NCI-H1694 (cell line): ENCODE measurements at regions not wholly inside any gene's neighbourhood (a gene's known extent, or its start where the extent isn't known, plus 50 kb on each side); places are given as distances from the start of the nearest gene placed in this dataset.
"Not testable (repeated sequence)": the region's sequence is repeated elsewhere in the genome, so short reads cannot be mapped to it uniquely, and the experiment has no call there.

ENCODE experiments used
- DNase-seq: peaks from one replicate; lab custom pipeline; 2025; lab: John Stamatoyannopoulos, UW

DNA sequence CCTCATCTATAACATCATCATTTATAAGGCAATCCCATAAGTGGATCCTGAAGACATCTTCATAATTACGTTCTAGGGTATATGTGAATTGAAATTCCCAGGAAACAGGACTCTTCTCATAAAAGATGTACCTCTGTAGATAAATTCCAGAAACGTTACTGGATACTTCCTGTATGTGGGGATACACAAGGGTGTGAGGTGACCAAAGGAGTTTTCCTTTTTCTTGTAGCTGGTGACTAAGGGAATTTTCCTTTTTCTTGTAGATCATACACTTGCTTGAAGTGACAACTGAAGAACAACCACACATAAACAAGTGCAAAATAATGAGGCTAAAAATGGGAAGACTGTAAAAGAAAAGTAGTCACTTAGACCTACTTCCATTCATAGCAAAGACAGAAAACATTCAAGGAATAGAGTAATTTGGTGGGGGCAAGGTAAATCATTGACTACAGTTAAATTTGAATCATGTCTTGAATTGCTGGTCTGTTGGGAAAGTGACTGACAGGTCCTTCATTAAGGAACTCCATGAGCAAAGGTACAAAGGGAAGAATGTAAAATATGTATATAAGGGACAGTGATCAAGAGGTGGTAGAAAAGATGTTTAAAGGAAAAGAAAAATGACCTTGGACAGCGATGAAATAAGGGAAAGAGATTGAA lies 53.2 kb upstream of the UBE2E3 start:
- DNase-seq, result no peak

DNA sequence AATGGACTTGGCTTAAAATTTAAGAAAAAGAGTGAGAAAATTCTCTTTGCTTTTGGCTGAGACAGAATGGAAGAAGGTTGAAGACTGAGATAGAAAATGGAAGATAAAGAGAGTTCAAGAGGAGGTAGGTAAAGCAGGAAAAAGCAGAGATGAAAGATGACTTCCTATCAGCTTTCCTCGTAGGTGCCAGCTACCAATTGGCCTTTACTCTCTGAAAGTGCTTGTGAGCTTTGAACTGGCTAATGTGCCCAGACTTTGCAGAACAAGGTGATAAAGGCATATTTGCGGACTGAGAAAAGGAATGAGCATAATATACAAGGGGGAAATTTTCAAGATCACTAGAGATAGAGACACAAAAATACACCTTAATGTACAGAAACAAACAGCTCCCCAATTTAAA lies 54.7 kb upstream of the UBE2E3 start:
- no peak for DNase-seq

DNA sequence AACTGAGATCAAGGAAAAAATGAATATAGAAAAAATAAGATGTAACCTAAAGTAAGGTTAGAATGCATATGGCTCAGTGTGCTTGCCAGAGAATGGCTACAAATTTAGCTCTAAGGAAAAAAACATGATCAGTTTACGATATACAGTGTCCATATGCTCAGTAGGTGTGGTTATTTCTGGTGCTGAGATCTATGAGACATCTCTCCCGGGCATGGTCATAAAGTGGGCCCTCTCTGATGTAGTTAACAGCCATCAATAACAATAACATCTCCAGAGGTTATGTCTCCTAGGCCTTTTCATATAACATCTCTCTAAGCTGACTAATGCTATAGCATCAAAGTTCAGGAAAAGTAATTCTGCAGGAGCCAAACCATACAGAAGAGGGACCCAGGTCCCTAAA lies 56.3 kb upstream of the UBE2E3 start:
- no peak for DNase-seq

DNA sequence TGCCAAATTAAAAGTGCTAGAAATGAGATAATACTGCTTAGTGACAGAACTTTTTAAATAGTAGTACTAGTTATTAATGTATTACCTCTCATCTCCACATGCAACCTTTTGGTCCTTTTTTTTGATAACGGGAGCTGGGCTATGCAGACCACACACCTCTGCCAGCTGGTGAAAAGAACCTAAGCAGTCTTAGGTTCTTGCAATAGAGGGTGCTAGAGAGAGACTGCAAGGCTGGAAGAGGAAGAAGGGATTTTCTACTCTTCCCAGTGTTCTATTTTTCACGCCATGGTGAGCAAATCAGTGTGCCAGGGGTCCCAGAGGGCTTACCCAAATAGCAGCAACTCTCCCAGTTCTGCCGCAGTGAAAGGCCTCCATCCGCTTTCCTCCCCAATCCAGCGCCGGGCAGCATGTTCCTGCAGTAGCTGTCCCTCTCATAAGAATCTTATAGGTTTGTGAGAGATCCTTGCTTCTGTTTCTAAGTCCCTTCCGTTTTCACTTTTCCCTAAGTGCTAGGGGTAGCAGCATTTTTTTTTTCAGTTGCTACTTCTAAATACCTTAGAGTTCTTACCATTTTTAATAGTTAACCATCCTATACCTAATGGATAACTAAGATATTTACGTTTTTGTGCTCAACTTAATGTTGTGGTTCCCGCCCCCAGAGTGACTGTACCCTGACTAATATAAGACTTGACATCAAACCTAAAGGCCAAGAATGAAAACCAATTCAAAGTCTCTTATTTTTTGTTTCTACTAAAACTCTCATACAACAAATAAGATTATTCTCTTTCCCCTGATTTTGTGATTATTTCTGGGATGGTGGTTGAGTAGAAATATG lies 69.4 kb upstream of the UBE2E3 start:
- no peak for DNase-seq

DNA sequence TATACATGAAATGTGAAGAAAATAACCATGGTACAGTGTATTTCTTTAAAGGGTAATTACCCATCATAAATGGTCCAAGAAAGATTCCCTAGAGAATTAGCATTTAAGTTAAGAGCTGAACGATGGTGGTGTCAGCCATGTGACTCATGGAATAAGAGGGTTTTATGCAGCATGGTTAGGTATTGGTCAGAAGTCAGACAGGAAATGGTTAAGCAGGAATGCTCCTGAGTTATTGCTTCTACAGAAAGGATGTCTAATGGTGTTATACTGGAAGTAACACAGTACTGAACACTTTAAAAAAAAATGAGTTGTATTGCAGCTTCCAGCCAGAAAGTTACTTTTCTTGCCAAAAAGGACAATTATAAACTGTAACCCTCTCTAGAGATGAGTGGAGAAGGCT lies 72.7 kb upstream of the UBE2E3 start:
- DNase-seq, result no peak

DNA sequence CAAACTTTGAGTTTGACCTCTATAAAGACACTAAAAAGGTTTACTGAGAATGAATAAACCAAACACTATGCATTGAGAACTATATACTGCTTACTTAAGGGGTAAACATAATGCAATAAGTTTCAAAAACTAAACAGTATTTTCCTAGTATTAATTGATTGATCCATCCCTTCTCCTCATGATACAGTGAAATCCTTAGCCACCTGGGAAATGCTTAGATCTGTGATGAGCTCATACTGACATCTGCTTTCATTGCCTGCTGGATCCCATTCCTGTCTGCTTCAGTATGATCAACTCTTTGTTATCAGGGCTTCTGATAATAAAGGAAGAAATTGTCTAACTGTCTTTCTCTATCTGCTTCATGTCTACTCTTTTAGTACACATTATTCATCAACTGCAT lies 74.9 kb upstream of the UBE2E3 start:
- DNase-seq, result peak; percentile 7

DNA sequence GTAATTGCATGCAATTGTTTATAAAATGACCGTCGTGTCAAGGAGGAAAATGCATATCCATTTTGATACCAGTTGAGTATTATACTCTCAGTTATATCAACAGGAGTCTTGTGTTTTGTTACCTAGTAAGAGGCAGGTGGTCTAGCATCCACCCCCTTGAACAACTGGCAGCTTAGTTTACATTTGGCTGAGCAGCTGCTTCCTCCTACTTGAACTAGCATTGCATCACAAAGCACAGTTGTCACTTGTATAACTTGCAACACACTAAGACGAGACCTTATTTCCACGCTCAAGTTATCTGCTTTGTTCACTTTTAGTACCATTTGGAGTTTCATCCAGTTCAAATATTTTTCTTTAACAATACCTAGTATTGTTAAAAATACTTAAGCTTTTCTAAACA lies 75.4 kb upstream of the UBE2E3 start:
- no peak for DNase-seq

DNA sequence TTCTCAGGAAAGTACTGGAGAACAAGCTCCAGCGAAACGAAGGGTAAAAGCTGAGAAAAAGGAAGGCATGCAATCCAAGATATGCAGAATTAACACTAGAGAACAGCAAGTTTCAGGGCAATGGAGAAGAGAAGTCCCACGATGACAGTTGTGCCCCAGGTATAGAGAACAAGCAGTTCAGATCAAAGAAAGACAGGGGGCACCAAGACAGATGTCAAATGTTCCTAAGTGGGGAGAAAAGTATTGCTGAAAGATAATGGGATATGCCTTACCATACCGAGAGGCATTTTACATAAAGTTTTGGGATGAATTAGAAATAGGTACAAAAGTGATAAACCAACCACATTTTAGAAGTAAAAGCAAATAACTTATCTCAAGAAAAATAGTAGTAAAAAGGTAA lies 79.1 kb upstream of the UBE2E3 start:
- DNase-seq, result no peak

DNA sequence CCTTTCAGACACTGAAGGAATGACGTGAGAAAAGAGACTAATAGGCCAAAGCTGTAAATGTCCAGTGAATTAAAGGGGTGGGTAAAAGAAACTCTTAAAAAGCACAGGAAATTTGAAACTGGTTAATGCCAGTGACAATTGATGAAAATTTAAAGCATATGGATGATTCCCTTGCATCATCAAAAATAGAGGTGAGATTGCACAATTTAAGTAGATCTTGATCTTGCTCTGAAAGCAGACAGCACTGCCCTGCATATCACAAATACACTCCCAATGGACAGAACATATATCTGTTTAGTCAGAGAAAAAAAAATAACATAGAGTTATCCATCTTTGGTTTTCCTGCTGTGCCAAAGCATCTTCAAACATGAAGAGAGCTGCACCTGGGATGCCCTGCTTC lies 86.7 kb upstream of the UBE2E3 start:
- DNase-seq, result no peak

DNA sequence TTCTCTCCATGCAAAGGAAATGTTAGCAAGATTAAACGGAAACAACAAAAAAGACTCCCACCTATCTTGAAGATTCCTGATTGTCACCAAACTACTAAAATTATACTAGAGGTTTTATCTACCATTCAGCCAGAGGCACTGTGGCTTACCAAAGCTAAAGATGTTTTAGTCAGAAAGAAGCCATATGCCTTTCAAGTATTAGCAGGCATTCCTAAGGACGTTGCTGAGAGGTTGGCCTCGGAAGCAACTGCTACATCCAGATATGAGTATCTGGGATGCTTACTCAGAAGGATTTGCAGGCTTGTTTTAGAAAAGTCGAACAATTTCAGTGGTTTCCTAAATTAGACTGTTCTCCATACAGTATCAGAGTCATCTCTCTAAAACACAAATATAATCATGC lies 88.3 kb upstream of the UBE2E3 start:
- DNase-seq, result no peak

DNA sequence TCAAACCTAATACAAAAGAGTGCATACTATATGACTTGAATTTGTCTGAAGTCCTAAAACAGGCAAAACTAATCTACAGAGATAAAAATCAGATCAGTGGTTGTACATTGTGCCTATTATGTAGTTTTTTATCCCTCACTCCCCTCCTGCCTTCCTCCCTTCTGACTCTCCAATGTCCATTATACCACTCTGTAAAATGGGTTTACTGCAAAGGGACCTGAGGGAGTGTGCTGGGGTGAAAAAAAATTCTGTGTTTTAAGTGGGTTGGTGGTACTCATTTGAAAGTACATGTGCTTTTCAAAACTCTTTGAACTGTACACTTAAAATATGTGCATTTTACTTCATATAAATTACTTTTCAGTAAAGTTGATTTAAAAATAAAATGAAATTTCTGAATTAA lies 89.0 kb upstream of the UBE2E3 start:
- no peak for DNase-seq

DNA sequence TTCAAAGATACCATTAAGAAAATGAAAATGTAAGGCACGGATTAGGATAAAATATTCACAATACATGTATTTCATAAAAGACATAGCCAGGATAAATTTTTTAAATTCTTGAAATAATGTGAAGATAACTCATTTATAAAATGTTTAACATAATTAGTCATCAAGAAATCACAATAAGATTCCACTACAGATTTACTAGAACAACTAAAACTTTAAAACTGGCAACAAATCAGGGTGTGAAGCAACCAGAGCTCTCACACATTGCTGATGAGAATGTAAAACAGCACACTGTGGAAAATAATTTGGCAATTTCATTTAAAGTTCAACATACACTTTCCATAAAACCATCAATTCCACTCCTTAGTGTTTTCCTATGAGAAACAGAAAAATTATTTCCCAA lies 89.6 kb upstream of the UBE2E3 start:
- no peak for DNase-seq

DNA sequence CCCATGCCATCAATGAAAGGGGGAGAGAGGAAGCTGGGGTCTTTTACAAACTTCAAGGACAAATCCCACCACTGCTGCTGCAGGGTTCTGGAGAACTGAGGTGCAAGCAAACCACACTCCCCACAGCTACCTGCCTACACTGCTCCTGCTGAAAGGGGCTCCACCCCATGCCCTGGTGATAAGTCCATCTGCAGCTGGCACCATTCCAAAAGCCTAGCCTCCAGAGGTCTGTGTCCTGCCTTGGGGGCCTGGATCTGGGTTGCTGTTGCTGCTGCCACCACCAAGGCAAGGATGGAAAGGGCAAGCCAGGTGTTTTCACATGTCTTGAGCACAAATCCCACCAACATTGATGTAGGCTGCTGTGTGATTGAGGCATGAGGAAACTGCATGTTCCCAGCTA lies 97.4 kb upstream of the UBE2E3 start:
- DNase-seq, result no peak

DNA sequence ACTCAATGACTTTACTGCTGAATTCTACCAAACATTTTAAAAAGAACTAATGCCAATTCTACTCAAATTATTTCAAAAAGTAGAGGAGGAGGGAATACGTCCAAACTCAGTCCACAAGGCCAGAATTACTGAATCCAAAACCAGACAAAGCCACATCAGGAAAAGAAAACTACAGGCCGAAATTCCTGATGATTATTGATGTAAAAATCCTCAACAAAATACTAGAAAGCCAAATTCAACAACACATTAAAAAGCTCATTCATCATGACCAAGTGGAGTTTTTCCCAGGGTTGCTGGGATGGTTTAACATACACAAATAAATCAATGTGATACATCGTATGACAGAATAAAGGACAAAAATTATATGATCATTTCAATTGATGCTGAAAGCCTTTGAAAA lies 103.9 kb upstream of the UBE2E3 start:
- DNase-seq, result no peak

DNA sequence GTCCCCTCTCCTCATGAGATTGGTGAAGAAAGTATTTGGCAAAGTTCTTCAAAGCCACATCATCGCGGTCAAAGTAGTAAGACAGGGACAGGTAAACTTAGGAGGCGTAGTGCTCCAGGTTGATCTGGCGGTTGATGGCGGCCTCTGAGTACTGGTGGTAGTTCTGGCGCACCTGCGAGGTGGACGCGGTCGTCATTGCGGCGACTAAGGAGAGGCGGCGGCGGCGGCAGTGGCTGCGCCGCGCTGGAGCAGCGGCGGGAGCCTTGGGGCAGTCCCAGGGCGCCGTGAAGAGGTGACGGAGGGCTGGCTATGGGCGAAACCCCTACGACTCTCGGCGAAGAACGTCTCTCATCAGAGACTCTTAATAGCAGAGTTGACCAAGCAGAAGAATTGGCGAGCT lies 107.2 kb upstream of the UBE2E3 start:
- DNase-seq, result no peak

DNA sequence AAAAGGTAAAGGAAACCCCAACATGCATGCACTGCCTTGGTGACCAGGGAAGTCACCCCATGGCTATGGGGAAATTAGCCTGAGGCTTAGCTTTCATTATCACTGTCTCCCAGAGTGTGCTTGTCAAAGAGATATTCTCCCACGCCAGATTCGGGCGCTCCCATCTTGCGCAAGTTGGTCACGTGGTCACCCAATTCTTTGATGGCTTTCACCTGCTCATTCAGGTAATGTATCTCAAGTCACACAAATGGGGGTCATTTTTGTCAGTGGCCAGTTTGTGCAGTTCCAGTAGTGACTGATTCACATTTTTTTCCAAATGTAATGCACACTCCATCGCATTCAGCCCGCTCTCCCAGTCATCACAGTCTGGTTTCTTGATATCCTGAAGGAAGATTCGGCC lies 107.6 kb upstream of the UBE2E3 start:
- DNase-seq, result not testable (repeated sequence)

DNA sequence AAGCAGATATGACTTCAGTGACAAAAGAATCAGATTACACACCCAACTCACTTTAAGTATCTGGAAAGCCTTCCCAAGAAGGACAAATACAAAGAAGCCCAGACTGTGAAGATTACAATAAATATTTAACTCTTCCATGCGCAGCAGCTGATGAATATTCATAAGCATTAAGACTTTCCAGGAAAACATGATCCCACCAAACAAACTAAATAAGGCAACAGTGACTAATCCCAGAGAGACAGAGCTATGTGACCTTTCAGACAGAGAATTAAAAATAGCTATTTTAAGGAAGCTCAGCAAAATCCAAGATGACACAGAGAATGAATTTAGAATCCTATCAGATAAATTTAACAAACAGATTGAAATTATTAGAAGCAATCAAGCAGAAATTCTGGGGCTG lies 108.2 kb upstream of the UBE2E3 start:
- DNase-seq, result no peak

DNA sequence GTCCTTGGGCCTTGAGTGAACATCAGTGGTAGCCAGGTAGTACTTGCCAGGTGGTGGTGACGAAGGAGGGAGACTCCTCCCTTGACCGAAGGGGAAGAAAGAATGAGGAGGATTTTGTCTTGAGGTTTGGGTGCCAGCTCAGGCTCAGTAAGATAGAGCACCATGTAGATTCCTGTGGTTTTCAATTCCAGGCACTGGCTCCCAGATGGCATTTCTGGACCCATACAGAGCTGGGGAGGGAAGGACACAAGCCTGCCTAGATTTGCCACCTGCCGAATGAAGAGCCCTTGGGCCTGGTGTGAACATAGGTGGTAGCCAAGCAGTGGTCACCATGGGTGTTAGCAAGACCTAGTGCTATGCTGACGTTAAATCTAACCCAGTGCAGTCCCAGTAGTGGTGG lies 108.8 kb upstream of the UBE2E3 start:
- DNase-seq, result no peak

DNA sequence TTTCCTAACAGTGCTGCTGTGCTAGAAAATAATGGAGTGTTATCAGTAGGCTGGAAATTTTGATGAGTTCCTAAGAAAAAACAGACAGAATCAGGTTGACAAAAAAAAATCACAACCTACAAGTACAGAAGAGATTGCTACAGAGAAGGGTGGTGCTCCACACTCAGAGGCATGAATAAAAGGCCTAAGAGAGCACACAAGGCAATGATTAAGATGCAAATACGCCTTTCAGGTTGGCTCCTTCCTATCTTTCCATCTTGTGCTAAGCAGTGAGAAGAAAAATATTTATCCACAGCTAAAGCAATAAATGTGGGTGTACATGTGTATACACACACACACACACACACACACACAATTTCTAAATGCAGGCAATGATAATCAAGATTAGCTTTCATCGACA lies 130.6 kb upstream of the UBE2E3 start:
- no peak for DNase-seq

DNA sequence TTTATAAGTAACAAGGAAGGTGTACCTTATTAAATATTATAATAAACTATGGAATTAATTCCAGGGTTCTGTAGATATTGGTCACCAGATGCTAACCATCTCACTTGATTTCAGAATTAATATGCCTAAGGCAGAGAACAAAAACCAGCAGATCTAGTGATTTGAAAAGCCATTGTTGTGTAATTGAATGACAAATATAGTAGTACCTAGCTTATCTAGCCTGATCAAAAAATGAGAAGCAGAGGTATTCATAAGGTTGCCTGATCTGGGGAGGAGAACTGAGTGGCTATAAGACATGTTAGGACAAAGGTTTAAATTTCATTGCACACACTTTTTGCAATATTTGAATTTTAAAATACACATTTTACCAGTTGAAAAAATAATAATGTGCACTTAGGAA lies 132.0 kb upstream of the UBE2E3 start:
- DNase-seq, result no peak

DNA sequence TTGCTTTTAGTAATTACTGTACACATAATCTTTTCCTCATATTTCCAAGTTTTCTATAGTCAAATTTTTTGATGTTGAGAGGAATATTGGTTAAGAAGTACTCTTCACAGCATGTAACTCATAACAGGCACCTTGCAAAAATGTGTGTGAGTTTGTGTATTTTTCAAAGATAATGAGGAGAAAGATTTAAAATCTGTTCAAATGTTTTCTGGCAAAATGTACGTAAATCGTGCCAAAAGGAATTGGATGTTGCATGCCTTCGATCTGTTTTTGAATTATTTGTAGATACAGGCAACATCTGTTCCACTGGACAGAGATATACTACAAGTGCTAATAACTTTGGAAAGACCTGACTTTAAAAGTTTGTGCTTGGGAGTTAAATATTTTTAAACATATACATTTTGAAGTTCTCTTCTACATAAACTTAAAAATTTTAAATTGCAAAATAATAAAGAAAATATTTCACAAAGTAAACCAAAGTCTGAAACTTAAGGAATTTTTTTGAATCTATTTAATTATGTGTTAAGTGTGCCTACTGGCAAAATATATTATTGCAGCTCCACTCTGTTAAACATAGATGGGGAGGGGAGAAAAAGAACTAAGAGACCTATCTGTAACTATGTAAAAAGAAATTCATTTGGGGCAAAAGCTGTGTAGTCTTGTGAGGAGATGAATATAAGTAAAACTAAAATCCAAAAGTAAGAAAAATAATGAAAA lies 133.5 kb upstream of the UBE2E3 start:
- DNase-seq, result no peak

DNA sequence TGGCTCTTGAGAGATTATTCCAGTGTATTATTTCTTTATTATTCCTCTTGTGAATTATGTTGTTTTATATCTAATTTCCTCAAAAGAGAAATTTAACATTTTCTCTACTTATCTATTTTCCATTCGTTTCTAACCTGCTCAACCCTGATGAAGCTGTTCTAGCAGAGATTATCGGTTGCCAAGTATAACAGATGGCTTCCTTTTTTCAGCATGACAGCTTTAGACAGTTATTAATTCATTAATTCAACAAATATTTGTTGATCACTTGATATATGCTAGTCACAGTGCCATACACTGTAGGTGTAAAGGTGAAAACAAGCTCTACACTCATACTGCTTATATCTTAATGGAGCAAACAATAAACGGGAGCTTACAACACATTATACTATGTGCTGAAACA lies 137.9 kb upstream of the UBE2E3 start:
- peak; percentile 95 for DNase-seq

DNA sequence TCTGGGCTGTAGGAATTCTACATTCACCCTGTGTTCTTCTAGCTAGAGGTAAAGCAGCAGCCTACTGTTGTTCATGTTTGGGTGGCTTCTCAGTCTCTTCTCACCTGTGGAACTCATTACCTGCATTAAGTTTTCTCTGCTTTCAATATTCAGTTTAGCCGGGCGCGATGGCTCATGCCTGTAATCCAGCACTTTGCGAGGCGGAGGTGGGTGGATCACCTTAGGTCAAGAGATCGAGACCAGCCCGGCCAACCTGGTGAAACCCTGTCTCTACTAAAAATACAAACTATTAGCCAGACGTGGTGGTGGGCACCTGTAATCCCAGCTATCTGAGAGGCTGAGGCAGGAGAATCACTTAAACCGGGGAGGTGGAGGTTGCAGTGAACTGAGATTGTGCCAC lies 139.8 kb upstream of the UBE2E3 start:
- no peak for DNase-seq
